PFSK-1 (cell line): ENCODE measurements at regions not wholly inside any gene's neighbourhood (a gene's known extent, or its start where the extent isn't known, plus 50 kb on each side); places are given as distances from the start of the nearest gene placed in this dataset.

Experiments used
- POLR2AphosphoS5 ChIP-seq: IDR thresholded peaks from 2 replicates; pipeline ENCODE4 v1.6.1; 2012; ENCODE audit warnings: low read depth, mild to moderate bottlenecking, control low read depth, low read length, moderate library complexity
- TAF1 ChIP-seq: IDR thresholded peaks from 2 replicates; pipeline ENCODE4 v1.6.1; 2012; ENCODE audit warnings: low read length, control low read depth, borderline replicate concordance; ENCODE audit not compliant: insufficient read depth

DNA sequence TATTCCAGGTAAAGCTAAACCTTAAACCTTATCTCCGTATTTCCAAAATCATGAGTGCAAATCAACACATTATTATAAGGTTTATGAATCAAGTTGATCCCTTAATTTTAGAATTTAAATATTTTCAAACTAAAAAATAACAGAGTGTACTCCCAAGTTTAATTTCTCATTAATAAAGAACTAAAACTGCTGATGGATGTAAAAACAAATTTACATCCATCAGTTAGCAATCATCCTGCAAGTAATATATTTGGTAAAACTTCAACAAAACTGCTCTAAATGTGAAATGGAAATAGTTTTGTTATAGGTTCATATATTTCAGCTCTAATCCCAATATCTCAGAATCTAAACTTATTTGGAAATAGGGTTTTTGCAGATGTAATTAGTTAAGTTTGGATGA, 71.3 kb upstream of the ZNF804B start:
- no peak for TF ChIP-seq POLR2AphosphoS5
- no peak for TF ChIP-seq TAF1
